HG02884 (cell line): ENCODE measurements at regions not wholly inside any gene's neighbourhood (a gene's known extent, or its start where the extent isn't known, plus 50 kb on each side); places are given as distances from the start of the nearest gene placed in this dataset.
"Not testable (repeated sequence)": the region's sequence is repeated elsewhere in the genome, so short reads cannot be mapped to it uniquely, and the experiment has no call there.

Experiments
- ATAC-seq: cut with Tn5 transposase; IDR thresholded peaks from one replicate; pipeline ENCODE4 v1.9.1; 2021; ENCODE audit warnings: mild to moderate bottlenecking, moderate library complexity; ENCODE audit not compliant: unreplicated experiment

DNA sequence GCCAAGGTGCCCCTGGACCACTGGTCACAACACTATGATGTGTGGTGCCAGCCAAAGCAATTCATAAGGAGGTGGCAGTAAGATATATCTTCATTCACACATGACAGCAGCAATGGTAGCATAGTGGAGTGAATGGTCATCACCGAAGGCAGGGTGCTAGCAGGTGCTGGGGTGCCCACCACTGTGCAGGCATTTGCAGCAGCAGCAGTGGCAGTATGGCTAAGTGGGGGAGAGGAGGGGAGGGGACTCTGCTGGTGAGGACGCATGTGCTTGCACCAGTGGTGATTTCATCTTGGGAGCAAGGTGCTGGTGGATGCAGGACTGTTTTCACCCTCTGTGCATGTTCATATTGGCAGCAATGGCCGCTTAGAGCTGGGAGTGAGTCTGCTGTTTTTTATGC lies 419.1 kb upstream of the KLHL4 start:
- no peak for ATAC-seq

DNA sequence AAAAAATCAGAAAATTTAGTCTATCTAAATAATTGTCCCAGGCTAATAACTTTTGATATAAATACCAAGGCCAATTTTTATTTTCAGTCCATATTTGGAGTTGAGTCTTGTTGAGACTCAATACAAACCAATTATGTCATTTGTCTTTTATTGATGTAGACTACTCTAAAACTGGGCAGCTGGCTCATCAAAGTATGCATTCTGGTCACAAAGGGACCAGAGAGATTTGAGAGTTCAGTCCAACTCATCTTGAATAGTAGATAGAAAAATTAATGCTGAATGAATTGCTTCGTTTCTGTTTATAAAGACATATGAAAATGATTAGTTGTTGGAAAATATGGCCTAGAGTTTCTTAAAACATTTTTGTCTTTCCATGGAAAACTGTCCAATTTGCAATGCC lies 412.5 kb upstream of the KLHL4 start:
- ATAC-seq, result no peak

DNA sequence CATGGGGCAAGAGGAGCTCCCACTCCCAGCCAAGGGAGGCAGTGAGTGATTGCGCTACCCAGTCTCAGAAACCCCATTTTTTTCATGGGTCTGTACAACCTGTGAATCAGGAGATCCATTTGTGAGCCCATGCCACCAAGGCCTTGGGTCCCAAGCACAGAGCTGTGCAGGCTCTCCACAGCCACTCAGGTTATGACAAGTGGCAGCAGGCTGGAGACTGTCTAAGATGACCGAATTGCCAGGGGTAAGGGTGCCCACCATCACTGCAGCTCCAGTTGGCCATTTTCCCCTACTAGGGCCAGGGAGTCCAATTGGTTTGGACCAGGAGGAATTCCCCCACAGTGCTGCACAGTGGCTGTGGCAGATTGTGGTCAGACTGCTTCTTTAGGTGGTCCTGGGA lies 407.5 kb upstream of the KLHL4 start:
- no peak for ATAC-seq

DNA sequence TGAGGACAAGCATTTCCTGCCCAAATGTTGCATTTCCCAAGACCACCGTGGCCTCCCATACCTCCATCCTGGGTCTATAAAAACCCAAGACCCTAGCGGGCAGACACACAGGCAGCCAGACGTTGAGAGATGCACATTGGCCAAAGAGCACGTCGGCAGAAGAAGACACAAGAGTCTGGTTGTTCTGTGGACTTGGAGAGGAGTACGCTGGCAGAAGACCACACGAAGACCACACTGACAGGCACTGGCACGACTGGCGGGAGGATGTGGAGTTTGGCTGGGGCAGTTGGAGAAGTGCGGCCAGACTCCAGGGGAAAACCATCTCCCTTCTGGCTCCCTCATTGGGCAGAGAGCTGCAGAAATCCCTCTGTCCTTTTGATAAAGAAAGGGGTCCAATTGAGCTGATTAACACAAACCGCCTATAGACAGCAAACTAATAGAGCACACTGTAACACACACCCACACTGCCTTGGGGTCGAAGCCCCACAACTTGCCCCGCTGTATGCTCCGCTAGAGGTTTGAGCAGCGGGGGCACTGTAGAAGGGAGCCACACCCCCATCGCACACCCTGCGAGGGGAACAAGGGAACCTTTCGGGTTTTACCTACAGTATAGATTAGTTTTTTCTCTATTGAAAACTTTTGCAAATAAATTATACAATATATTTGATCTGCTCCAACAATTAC lies 376.7 kb upstream of the KLHL4 start:
- ATAC-seq, result no peak

DNA sequence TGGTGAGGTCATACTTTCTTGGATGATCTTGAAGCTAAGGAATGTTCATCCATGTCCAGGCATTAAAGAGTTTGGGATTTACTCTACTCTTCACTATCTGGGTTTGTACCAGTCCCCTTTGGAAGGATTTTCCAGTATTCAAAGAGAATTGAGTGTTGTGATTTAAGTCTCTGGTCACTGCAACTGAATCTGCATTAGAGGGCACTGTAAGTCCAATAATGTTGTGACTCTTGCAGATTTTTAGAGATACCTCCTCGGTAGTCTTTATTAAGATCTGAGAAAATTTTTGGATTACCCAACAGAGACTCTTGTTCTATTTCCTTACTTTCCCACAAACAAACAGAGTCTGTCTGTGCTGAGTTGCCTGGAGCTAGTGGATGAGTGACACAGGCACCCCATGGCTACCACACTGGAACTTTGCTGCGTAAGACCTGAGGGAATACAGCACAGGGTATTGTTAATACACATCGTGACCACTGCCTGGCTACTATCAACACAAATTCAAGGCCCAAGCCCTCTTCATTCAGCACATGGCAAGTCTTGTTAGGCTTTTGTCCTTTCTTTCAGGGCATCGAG lies 357.1 kb upstream of the KLHL4 start:
- no peak for ATAC-seq

DNA sequence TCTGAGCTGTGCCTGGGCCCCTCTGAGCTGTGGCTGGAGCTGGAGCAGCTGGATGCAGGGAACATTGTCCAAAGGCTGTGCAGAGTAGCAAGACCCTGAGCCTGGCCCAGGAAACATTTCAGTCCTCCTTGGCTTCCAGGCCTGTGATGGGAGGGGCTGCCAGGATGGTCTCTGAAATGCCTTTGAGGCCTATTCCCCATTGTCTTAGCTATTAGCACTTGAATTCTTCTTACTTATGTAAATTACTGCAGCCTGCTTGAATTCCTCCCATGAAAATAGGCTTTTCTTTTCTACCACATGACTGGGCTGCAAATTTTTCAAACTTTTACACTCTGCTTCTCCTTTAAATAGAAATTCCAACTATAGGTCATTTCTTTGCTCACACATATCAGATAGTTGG lies 349.8 kb upstream of the KLHL4 start:
- ATAC-seq, result no peak

DNA sequence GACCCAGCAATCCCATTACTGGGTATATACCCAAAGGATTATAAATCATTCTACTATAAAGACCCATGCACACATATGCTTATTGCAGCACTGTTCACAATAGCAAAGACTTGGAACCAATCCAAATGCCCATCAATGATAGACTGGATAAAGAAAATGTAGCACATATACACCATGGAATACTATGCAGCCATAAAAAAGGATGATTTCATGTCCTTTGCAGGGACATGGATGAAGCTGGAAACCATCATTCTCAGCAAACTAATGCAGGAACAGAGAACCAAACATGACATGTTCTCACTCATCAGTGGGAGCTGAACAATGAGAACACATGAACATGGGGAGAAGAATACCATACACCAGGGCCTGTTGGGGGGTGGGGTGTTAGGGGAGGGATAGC lies 339.6 kb upstream of the KLHL4 start:
- ATAC-seq, result not testable (repeated sequence)
